Thyroid gland (tissue), 4 donors: ENCODE measurements at regions not wholly inside any gene's neighbourhood (a gene's known extent, or its start where the extent isn't known, plus 50 kb on each side); places are given as distances from the start of the nearest gene placed in this dataset.
"Not testable (repeated sequence)": the region's sequence is repeated elsewhere in the genome, so short reads cannot be mapped to it uniquely, and the experiment has no call there.

Source experiments
- DNase-seq, 2 donors: peaks; one replicate each; pipeline ENCODE4 v3.0.0-alpha.2; 2019
- H3K27ac ChIP-seq, 3 donors: fragments of 200-600 bp; sonication (generic); 1 replicate in 2 of 3; 2 replicates in 1 of 3; pipeline ENCODE4 v1.5.1; 2016 to 2019; ENCODE audit warnings: mild to moderate bottlenecking in 1 of 3, moderate library complexity in 1 of 3
- H3K27me3 ChIP-seq: fragments of 200-600 bp; sonication (generic); one replicate; pipeline ENCODE4 v1.5.1; 2019
- H3K36me3 ChIP-seq, 2 donors: fragments of 200-600 bp; sonication (generic); one replicate each; pipeline ENCODE4 v1.5.1; 2016 to 2019
- H3K4me1 ChIP-seq, 2 donors: fragments of 200-600 bp; sonication (generic); one replicate each; pipeline ENCODE4 v1.5.1; 2017 to 2019
- H3K4me3 ChIP-seq, 3 donors: fragments of 200-600 bp; sonication (generic); replicated peaks in 1 of 3; 1 replicate in 2 of 3; 2 replicates in 1 of 3; pipeline ENCODE4 v1.5.1; 2016; ENCODE audit warnings: mild to moderate bottlenecking in 1 of 3
- H3K9me3 ChIP-seq: fragments of 200-600 bp; sonication (generic); one replicate; pipeline ENCODE4 v1.5.1; 2017
- POLR2A ChIP-seq, 2 donors: fragments of 450-650 bp; IDR thresholded peaks; one replicate each; pipeline ENCODE4 v1.6.1; 2017; ENCODE audit warnings: antibody characterized with exemption in 2 of 2, mild to moderate bottlenecking in 2 of 2, moderate library complexity in 1 of 2
- WGBS, 2 donors: methylation state at CpG; one replicate each; pipeline ENCODE4 v1.1.5; 2017; 5-methylcytosine and 5-hydroxymethylcytosine counted together
- intact Hi-C: fragments of 100-400 bp; cut with DNase I; formaldehyde crosslinking; loops from one replicate; pipeline ENCODE4 v1.15.1; 2023
- TF ChIP-seq, protein P1 (sequence below), 6 experiments: fragments of 200-600 bp in 3 of 6; fragments of 450-650 bp in 3 of 6; sonication (generic) in 3 of 6; IDR thresholded peaks; one replicate each; pipeline ENCODE4 v1.5.1; 2016 to 2019; ENCODE audit warnings: antibody characterized with exemption in 6 of 6, mild to moderate bottlenecking in 2 of 6, inconsistent platforms in 1 of 6, moderate library complexity in 1 of 6

- no peaks in the 10 kb centered on the region for H3K4me1 ChIP-seq
- no peaks in the 10 kb centered on the region for H3K9me3 ChIP-seq
- WGBS, 2 donors: 43 to 53% methylated on average over 2 of the region's 2 CpGs
- H3K27me3 ChIP-seq: no peaks in the 10 kb centered on the region
- DNase-seq: no peak
- no peak overlapping the region for H3K27ac ChIP-seq
- no peaks in the 10 kb centered on the region for H3K36me3 ChIP-seq
- intact Hi-C loops: no loop called here
- no peak overlapping the region for H3K4me3 ChIP-seq
- TF ChIP-seq, protein P1, sequence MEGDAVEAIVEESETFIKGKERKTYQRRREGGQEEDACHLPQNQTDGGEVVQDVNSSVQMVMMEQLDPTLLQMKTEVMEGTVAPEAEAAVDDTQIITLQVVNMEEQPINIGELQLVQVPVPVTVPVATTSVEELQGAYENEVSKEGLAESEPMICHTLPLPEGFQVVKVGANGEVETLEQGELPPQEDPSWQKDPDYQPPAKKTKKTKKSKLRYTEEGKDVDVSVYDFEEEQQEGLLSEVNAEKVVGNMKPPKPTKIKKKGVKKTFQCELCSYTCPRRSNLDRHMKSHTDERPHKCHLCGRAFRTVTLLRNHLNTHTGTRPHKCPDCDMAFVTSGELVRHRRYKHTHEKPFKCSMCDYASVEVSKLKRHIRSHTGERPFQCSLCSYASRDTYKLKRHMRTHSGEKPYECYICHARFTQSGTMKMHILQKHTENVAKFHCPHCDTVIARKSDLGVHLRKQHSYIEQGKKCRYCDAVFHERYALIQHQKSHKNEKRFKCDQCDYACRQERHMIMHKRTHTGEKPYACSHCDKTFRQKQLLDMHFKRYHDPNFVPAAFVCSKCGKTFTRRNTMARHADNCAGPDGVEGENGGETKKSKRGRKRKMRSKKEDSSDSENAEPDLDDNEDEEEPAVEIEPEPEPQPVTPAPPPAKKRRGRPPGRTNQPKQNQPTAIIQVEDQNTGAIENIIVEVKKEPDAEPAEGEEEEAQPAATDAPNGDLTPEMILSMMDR (IDR thresholded peaks at IDR 0.05): no peak
- no peak for TF ChIP-seq POLR2A (IDR thresholded peaks at IDR 0.05)
Measured at GRCh38 chrX:85666471-85666870, 287.0 kb upstream of the POF1B start.

DNA sequence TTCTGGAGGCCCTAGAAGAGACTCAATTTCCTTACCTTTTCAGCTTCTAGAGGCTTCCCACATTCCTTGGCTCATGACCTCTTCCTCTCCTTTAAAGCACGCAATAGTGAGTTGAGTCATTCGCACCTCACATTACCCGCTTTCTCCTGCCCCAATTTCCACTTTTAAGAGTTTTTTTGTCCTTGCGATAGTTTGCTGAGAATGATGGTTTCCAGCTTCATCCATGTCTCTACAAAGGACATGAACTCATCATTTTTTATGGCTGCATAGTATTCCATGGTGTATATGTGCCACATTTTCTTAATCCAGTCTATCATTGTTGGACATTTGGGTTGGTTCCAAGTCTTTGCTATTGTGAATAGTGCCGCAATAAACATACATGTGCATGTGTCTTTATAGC lies 284.5 kb upstream of the POF1B start:
- H3K9me3 ChIP-seq: not testable (repeated sequence)

GRCh38 chrX:85630901-85631300 lies 251.4 kb upstream of the POF1B start:
- Histone ChIP-seq H3K36me3 (no peaks in the 10 kb centered on the region), H3K27me3 (no peaks in the 10 kb centered on the region), H3K4me3 (no peak overlapping the region), H3K9me3 (no peaks in the 10 kb centered on the region), H3K4me1 (no peaks in the 10 kb centered on the region), H3K27ac (no peak overlapping the region)
- TF ChIP-seq POLR2A (IDR thresholded peaks at IDR 0.05): no peak
- TF ChIP-seq, protein P1 (IDR thresholded peaks at IDR 0.05): no peak
- no peak for DNase-seq
- intact Hi-C loops: no loop called here

More for the DNA sequence above, 284.5 kb upstream of the POF1B start:
- DNase-seq, H3K27ac ChIP-seq, H3K27me3 ChIP-seq, H3K4me1 ChIP-seq, H3K36me3 ChIP-seq, intact Hi-C loops, H3K4me3 ChIP-seq: not testable (repeated sequence)
- WGBS, 2 donors: 95 to 98% methylated on average over 4 of the region's 5 CpGs

- no peak overlapping the region for H3K27ac ChIP-seq
- intact Hi-C loops: no loop called here
- no peaks in the 10 kb centered on the region for H3K4me1 ChIP-seq
- no peaks in the 10 kb centered on the region for H3K27me3 ChIP-seq
- H3K9me3 ChIP-seq: no peaks in the 10 kb centered on the region
- no peaks in the 10 kb centered on the region for H3K36me3 ChIP-seq
- no peak overlapping the region for H3K4me3 ChIP-seq
- WGBS, 2 donors: 38 to 45% methylated on average over 3 of the region's 3 CpGs
- TF ChIP-seq, protein P1 (IDR thresholded peaks at IDR 0.05): no peak
- no peak for TF ChIP-seq POLR2A (IDR thresholded peaks at IDR 0.05)
- no peak for DNase-seq
Measured at GRCh38 chrX:85627363-85627762, 247.9 kb upstream of the POF1B start.

DNA sequence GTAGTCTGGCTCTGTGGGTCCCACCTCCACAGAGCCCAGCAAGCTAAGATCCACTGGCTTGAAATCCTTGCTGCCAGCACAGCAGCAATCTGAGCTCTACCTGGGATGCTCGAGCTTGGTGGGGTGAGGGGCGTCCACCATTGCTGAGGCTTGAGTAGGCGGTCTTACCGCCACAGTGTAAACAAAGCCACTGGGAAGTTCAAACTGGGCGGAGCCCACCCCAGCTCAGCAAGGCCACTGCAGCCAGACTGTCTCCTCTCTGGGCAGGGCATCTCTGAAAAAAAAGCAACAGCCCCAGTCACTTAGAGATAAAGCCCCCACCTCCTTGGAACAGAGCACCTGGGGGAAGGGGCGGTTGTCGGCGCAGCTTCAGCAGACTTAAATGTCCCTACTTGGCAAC lies 243.2 kb upstream of the POF1B start:
- no CpG with 5 or more reads among the region's 8 CpGs for WGBS, 2 donors
- no peaks in the 10 kb centered on the region for H3K9me3 ChIP-seq

More for the DNA sequence above, 243.2 kb upstream of the POF1B start:
- Histone ChIP-seq H3K4me1 (no peaks in the 10 kb centered on the region), H3K27ac (no peak overlapping the region), H3K4me3 (no peak overlapping the region), H3K27me3 (no peaks in the 10 kb centered on the region), H3K36me3 (no peaks in the 10 kb centered on the region)
- no peak for TF ChIP-seq POLR2A (IDR thresholded peaks at IDR 0.05)
- TF ChIP-seq, protein P1 (IDR thresholded peaks at IDR 0.05): no peak
- DNase-seq: no peak
- intact Hi-C loops: no loop called here
